GM23338 (cell line): ENCODE measurements at regions not wholly inside any gene's neighbourhood (a gene's known extent, or its start where the extent isn't known, plus 50 kb on each side); places are given as distances from the start of the nearest gene placed in this dataset.

Experiments used
- ATAC-seq: fragments of 200-7000 bp; cut with Tn5 transposase; 3 replicates; pipeline ENCODE4 v1.9.1; 2020
- DNase-seq: peaks from one replicate; pipeline ENCODE4 v3.0.0-alpha.2; 2015; ENCODE audit warnings: low spot score
- H2AFZ ChIP-seq: fragments of 200-600 bp; sonication (generic); 2 replicates; pipeline ENCODE4 v1.8.0; 2016; ENCODE audit warnings: antibody characterized with exemption, mild to moderate bottlenecking, moderate library complexity
- H3F3A ChIP-seq: fragments of 200-600 bp; sonication (generic); replicated peaks from 2 replicates; pipeline ENCODE4 v1.8.0; 2017; ENCODE audit warnings: antibody characterized with exemption, mixed run types, low read depth
- H3K27ac ChIP-seq: fragments of 200-600 bp; sonication (generic); 2 replicates; pipeline ENCODE4 v1.6.1; 2016; ENCODE audit warnings: low read depth
- H3K27me3 ChIP-seq: fragments of 200-600 bp; sonication (generic); 2 replicates; pipeline ENCODE4 v1.8.0; 2016; ENCODE audit warnings: mild to moderate bottlenecking, mixed run types, moderate library complexity; ENCODE audit not compliant: insufficient read depth
- H3K36me3 ChIP-seq: fragments of 200-600 bp; sonication (generic); 2 replicates; pipeline ENCODE4 v1.8.0; 2016; ENCODE audit warnings: mild to moderate bottlenecking; ENCODE audit not compliant: insufficient read depth
- H3K4me1 ChIP-seq: fragments of 200-600 bp; sonication (generic); 2 replicates; pipeline ENCODE4 v1.8.0; 2016; ENCODE audit warnings: mild to moderate bottlenecking, moderate library complexity; ENCODE audit not compliant: insufficient read depth
- H3K4me2 ChIP-seq: fragments of 200-600 bp; sonication (generic); 2 replicates; pipeline ENCODE4 v1.7.1; 2017; ENCODE audit warnings: mixed run types
- H3K4me3 ChIP-seq: fragments of 200-600 bp; sonication (generic); 2 replicates; pipeline ENCODE4 v1.6.1; 2016; ENCODE audit warnings: mixed run types
- H3K79me2 ChIP-seq: fragments of 200-600 bp; sonication (generic); replicated peaks from 2 replicates; pipeline ENCODE4 v1.8.0; 2017; ENCODE audit warnings: mild to moderate bottlenecking; ENCODE audit not compliant: insufficient read depth
- H3K9me2 ChIP-seq: fragments of 200-600 bp; sonication (generic); 2 replicates; pipeline ENCODE4 v1.8.0; 2017; ENCODE audit not compliant: insufficient read depth
- H4K20me1 ChIP-seq: fragments of 200-600 bp; sonication (generic); replicated peaks from 2 replicates; pipeline ENCODE4 v1.8.0; 2017; ENCODE audit warnings: mild to moderate bottlenecking; ENCODE audit not compliant: insufficient read depth
- H3K27ac Mint-ChIP-seq: 2 replicates; pipeline ENCODE4 v1.8.0; 2020; ENCODE audit warnings: inconsistent platforms, mild to moderate bottlenecking, moderate library complexity, mixed read lengths
- H3K27me3 Mint-ChIP-seq: 3 replicates; pipeline ENCODE4 v1.8.0; 2022; ENCODE audit warnings: low read depth, mild to moderate bottlenecking, moderate library complexity, mixed read lengths, inconsistent platforms; ENCODE audit not compliant: insufficient read depth, poor library complexity
- H3K36me3 Mint-ChIP-seq: 3 replicates; pipeline ENCODE4 v1.8.0; 2021; ENCODE audit warnings: low read depth, mild to moderate bottlenecking, inconsistent platforms, moderate library complexity, mixed read lengths
- H3K4me1 Mint-ChIP-seq: 3 replicates; pipeline ENCODE4 v1.8.0; 2020; ENCODE audit warnings: mild to moderate bottlenecking, inconsistent platforms, mixed read lengths
- H3K4me3 Mint-ChIP-seq: 3 replicates; pipeline ENCODE4 v1.8.0; 2021; ENCODE audit warnings: moderate library complexity, mild to moderate bottlenecking, inconsistent platforms, mixed read lengths
- H3K9me3 Mint-ChIP-seq: 3 replicates; pipeline ENCODE4 v1.8.0; 2020; ENCODE audit warnings: moderate library complexity, mild to moderate bottlenecking, inconsistent platforms, mixed read lengths
- CREB1 ChIP-seq: fragments of 250-450 bp; sonication (Bioruptor Pico); IDR thresholded peaks from 2 replicates; pipeline ENCODE4 v1.5.0; 2020; ENCODE audit warnings: low read depth, mild to moderate bottlenecking, moderate library complexity
- ETS1 ChIP-seq: IDR thresholded peaks from 2 replicates; pipeline ENCODE4 v1.6.1; 2016; ENCODE audit warnings: antibody characterized with exemption
- EZH2 ChIP-seq: fragments of 200-600 bp; sonication (generic); IDR thresholded peaks from one replicate; pipeline ENCODE4 v1.8.0; 2017; ENCODE audit warnings: antibody characterized with exemption, mild to moderate bottlenecking, low read depth; ENCODE audit not compliant: unreplicated experiment
- EZH2phosphoT487 ChIP-seq: fragments of 200-600 bp; sonication (generic); IDR thresholded peaks from one replicate; pipeline ENCODE4 v1.8.1; 2018; ENCODE audit warnings: antibody characterized with exemption; ENCODE audit not compliant: unreplicated experiment
- JUNB ChIP-seq: IDR thresholded peaks from one replicate; pipeline ENCODE4 v1.6.1; 2016; ENCODE audit warnings: antibody characterized with exemption; ENCODE audit not compliant: unreplicated experiment
- NANOG ChIP-seq: IDR thresholded peaks from 2 replicates; pipeline ENCODE4 v1.6.1; 2016; ENCODE audit warnings: antibody characterized with exemption, borderline replicate concordance
- POLR2AphosphoS5 ChIP-seq: IDR thresholded peaks from 2 replicates; pipeline ENCODE4 v1.6.1; 2016; ENCODE audit warnings: antibody characterized with exemption, low read depth
- REST ChIP-seq: IDR thresholded peaks from one replicate; pipeline ENCODE4 v1.6.1; 2018; ENCODE audit warnings: antibody characterized with exemption; ENCODE audit not compliant: unreplicated experiment
- STAT1 ChIP-seq: IDR thresholded peaks from one replicate; pipeline ENCODE4 v1.6.1; 2016; ENCODE audit warnings: antibody characterized with exemption; ENCODE audit not compliant: unreplicated experiment
- ZNF114 ChIP-seq: fragments of 250-450 bp; sonication (Bioruptor Pico); IDR thresholded peaks from 2 replicates; pipeline ENCODE4 v1.5.0; 2020; ENCODE audit warnings: mild to moderate bottlenecking, moderate library complexity
- ZNF331 ChIP-seq: fragments of 250-450 bp; sonication (Bioruptor Pico); IDR thresholded peaks from 2 replicates; pipeline ENCODE4 v1.5.0; 2020; ENCODE audit warnings: low read depth, mild to moderate bottlenecking, moderate library complexity
- ZNF462 ChIP-seq: fragments of 250-450 bp; sonication (Bioruptor Pico); IDR thresholded peaks from 2 replicates; pipeline ENCODE4 v1.5.0; 2020; ENCODE audit warnings: mild to moderate bottlenecking, moderate library complexity
- TF ChIP-seq, protein P1 (sequence below), 2 experiments: fragments of 200-600 bp in 1 of 2; sonication (generic) in 1 of 2; conservative IDR thresholded peaks; 2 replicates each; pipeline versions ENCODE4 v1.5.1 to v1.6.1; 2016 to 2017; ENCODE audit warnings: antibody characterized with exemption in 2 of 2, low read depth in 2 of 2, mild to moderate bottlenecking in 2 of 2, moderate library complexity in 1 of 2

GRCh38 chr1:190663962-190664361 is 186.3 kb upstream of the BRINP3 start:
- H3K27me3 Mint-ChIP-seq = no peaks in the 10 kb centered on the region
- no peak overlapping the region for H3K4me3 ChIP-seq
- no peaks in the 10 kb centered on the region for H3K36me3 ChIP-seq
- H3K79me2 ChIP-seq = no peaks in the 10 kb centered on the region
- no peak overlapping the region for H3K4me2 ChIP-seq
- TF ChIP-seq ZNF331 = no peak
- TF ChIP-seq EZH2phosphoT487 = no peak
- TF ChIP-seq CREB1 (CRISPR knock-in tag) = no peak
- TF ChIP-seq, protein P1, sequence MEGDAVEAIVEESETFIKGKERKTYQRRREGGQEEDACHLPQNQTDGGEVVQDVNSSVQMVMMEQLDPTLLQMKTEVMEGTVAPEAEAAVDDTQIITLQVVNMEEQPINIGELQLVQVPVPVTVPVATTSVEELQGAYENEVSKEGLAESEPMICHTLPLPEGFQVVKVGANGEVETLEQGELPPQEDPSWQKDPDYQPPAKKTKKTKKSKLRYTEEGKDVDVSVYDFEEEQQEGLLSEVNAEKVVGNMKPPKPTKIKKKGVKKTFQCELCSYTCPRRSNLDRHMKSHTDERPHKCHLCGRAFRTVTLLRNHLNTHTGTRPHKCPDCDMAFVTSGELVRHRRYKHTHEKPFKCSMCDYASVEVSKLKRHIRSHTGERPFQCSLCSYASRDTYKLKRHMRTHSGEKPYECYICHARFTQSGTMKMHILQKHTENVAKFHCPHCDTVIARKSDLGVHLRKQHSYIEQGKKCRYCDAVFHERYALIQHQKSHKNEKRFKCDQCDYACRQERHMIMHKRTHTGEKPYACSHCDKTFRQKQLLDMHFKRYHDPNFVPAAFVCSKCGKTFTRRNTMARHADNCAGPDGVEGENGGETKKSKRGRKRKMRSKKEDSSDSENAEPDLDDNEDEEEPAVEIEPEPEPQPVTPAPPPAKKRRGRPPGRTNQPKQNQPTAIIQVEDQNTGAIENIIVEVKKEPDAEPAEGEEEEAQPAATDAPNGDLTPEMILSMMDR (conservative IDR thresholded peaks at IDR 0.05; ENCODE audit: low read depth in 2 of 2) = no peak
- TF ChIP-seq JUNB = no peak
- TF ChIP-seq STAT1 = no peak
- TF ChIP-seq REST = no peak
- no peak for TF ChIP-seq ZNF462 (CRISPR knock-in tag)
- no peak for TF ChIP-seq EZH2
- TF ChIP-seq POLR2AphosphoS5 = no peak
- no peak for TF ChIP-seq ZNF114 (CRISPR knock-in tag)
- no peak for TF ChIP-seq NANOG
- no peak for TF ChIP-seq ETS1
- no peak overlapping the region for H3K27ac ChIP-seq
- H3F3A ChIP-seq = no peaks in the 10 kb centered on the region
- no peak overlapping the region for H3K4me3 Mint-ChIP-seq
- H3K4me1 Mint-ChIP-seq = no peaks in the 10 kb centered on the region
- no peaks in the 10 kb centered on the region for H4K20me1 ChIP-seq
- ATAC-seq = no peak
- DNase-seq = no peak
- no peaks in the 10 kb centered on the region for H3K27me3 ChIP-seq
- H3K9me3 Mint-ChIP-seq = no peaks in the 10 kb centered on the region
- H2AFZ ChIP-seq = no peak overlapping the region
- H3K27ac Mint-ChIP-seq = no peak overlapping the region
- no peaks in the 10 kb centered on the region for H3K4me1 ChIP-seq
- H3K36me3 Mint-ChIP-seq = no peaks in the 10 kb centered on the region
- no peaks in the 10 kb centered on the region for H3K9me2 ChIP-seq
